ENCODE measurements at regions not wholly inside any gene's neighbourhood (a gene's known extent, or its start where the extent isn't known, plus 50 kb on each side); places are given as distances from the start of the nearest gene placed in this dataset.

GRCh38 chrX:107576392-107576791 lies 51.9 kb upstream of the PRPS1 start:
- Histone ChIP-seq H3K9me3 (ENCODE audit: insufficient read depth, low read depth, low read length) (no peaks in the 10 kb centered on the region), H3K9ac (ENCODE audit: low read depth, low read length) (no peak overlapping the region), H3K36me3 (ENCODE audit: insufficient read depth, low read depth, low read length) (no peaks in the 10 kb centered on the region), H3K4me1 (ENCODE audit: insufficient read depth, low read length) (no peaks in the 10 kb centered on the region), H3K27ac (ENCODE audit: low read length) (no peak overlapping the region), H3K27me3 (ENCODE audit: insufficient read depth, low read length) (no peaks in the 10 kb centered on the region), H3K4me3 (ENCODE audit: low read length) (no peak overlapping the region)

DNA sequence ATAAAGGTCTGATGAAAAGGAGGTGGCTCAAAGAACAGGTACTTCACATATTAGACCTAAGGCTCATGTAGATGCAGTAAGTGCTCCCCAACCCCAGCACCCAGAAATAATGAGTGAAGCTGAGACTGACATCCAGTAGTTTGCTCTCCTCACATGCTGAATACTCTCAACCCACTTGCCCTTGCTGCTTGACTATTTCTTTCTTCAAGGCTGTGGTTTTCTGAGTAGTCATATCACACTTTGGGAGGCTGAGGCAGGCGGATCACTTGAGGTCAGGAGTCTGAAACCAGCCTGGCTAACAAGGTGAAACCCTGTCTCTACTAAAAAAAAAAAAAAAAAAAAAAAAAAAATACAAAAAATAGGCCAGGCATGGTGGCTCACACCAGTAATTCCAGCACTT lies 51.5 kb upstream of the PRPS1 start:
- Histone ChIP-seq H3K4me3 (ENCODE audit: low read length) (no peak overlapping the region), H3K27ac (ENCODE audit: low read length) (no peak overlapping the region), H3K9me3 (ENCODE audit: insufficient read depth, low read depth, low read length) (no peaks in the 10 kb centered on the region), H3K9ac (ENCODE audit: low read depth, low read length) (no peak overlapping the region), H3K4me1 (ENCODE audit: insufficient read depth, low read length) (no peaks in the 10 kb centered on the region), H3K36me3 (ENCODE audit: insufficient read depth, low read depth, low read length) (no peaks in the 10 kb centered on the region), H3K27me3 (ENCODE audit: insufficient read depth, low read length) (no peaks in the 10 kb centered on the region)

- Histone ChIP-seq H3K27ac (ENCODE audit: low read length) (no peak overlapping the region), H3K4me3 (ENCODE audit: low read length) (no peak overlapping the region), H3K9me3 (ENCODE audit: insufficient read depth, low read depth, low read length) (no peaks in the 10 kb centered on the region), H3K36me3 (ENCODE audit: insufficient read depth, low read depth, low read length) (no peaks in the 10 kb centered on the region), H3K9ac (ENCODE audit: low read depth, low read length) (no peak overlapping the region), H3K4me1 (ENCODE audit: insufficient read depth, low read length) (no peaks in the 10 kb centered on the region), H3K27me3 (ENCODE audit: insufficient read depth, low read length) (no peaks in the 10 kb centered on the region)
Measured at GRCh38 chrX:107577933-107578332, 50.4 kb upstream of the PRPS1 start.

Measured in iPS-20b (cell line).